DMS79 (cell line): ENCODE measurements at regions not wholly inside any gene's neighbourhood (a gene's known extent, or its start where the extent isn't known, plus 50 kb on each side); places are given as distances from the start of the nearest gene placed in this dataset.

ENCODE experiments used
- DNase-seq: peaks from one replicate; lab custom pipeline; 2025; lab: John Stamatoyannopoulos, UW

- no peak for DNase-seq
Measured at GRCh38 chr5:5794118-5794560, 371.7 kb downstream of the ICE1 start.

- DNase-seq = no peak
Measured at GRCh38 chr5:5793242-5794117, 371.0 kb downstream of the ICE1 start.

GRCh38 chr5:5792106-5792505 is 369.6 kb downstream of the ICE1 start:
- no peak for DNase-seq

- DNase-seq = no peak
Measured at GRCh38 chr5:5788793-5789192, 366.3 kb downstream of the ICE1 start.

- DNase-seq = no peak
Measured at GRCh38 chr5:5787373-5787772, 364.9 kb downstream of the ICE1 start.

GRCh38 chr5:5784101-5784500 is 361.6 kb downstream of the ICE1 start:
- DNase-seq = no peak

GRCh38 chr5:5783021-5783420 is 360.5 kb downstream of the ICE1 start:
- no peak for DNase-seq

GRCh38 chr5:5782402-5782801 is 359.9 kb downstream of the ICE1 start:
- no peak for DNase-seq

GRCh38 chr5:5781335-5781734 is 358.9 kb downstream of the ICE1 start:
- DNase-seq = no peak

- no peak for DNase-seq
Measured at GRCh38 chr5:5780253-5780652, 357.8 kb downstream of the ICE1 start.

GRCh38 chr5:5777013-5777412 is 354.5 kb downstream of the ICE1 start:
- DNase-seq = no peak

- no peak for DNase-seq
Measured at GRCh38 chr5:5772202-5772601, 349.7 kb downstream of the ICE1 start.

- DNase-seq = no peak
Measured at GRCh38 chr5:5770825-5771224, 348.3 kb downstream of the ICE1 start.

GRCh38 chr5:5767286-5767928 is 344.9 kb downstream of the ICE1 start:
- DNase-seq = peak; percentile 3

GRCh38 chr5:5765066-5765850 is 342.8 kb downstream of the ICE1 start:
- no peak for DNase-seq

GRCh38 chr5:5764246-5764645 is 341.8 kb downstream of the ICE1 start:
- no peak for DNase-seq

GRCh38 chr5:5756762-5757161 is 334.3 kb downstream of the ICE1 start:
- DNase-seq = no peak

- DNase-seq = no peak
Measured at GRCh38 chr5:5755888-5756287, 333.4 kb downstream of the ICE1 start.

GRCh38 chr5:5752844-5753243 is 330.4 kb downstream of the ICE1 start:
- DNase-seq = no peak

- DNase-seq = no peak
Measured at GRCh38 chr5:5751987-5752386, 329.5 kb downstream of the ICE1 start.

GRCh38 chr5:5751498-5751897 is 329.0 kb downstream of the ICE1 start:
- no peak for DNase-seq

- DNase-seq = no peak
Measured at GRCh38 chr5:5741418-5741817, 318.9 kb downstream of the ICE1 start.

- no peak for DNase-seq
Measured at GRCh38 chr5:5739490-5739945, 317.0 kb downstream of the ICE1 start.
